H9 (cell line): ENCODE measurements at regions not wholly inside any gene's neighbourhood (a gene's known extent, or its start where the extent isn't known, plus 50 kb on each side); places are given as distances from the start of the nearest gene placed in this dataset.

ENCODE experiments used
- DNase-seq: peaks from one replicate; pipeline ENCODE4 v3.0.0-alpha.2; 2017
- H2AFZ ChIP-seq: one replicate; pipeline ENCODE4 v1.6.1; 2013; ENCODE audit warnings: mild to moderate bottlenecking, low read length, control low read depth, moderate library complexity
- H2AK5ac ChIP-seq: 2 replicates; pipeline ENCODE4 v1.6.1; 2013; ENCODE audit warnings: low read length, control low read depth, mixed read lengths; ENCODE audit not compliant: insufficient read length
- H2BK120ac ChIP-seq: one replicate; pipeline ENCODE4 v1.6.1; 2013; ENCODE audit warnings: low read depth, mild to moderate bottlenecking, low read length, control low read depth, inconsistent platforms; ENCODE audit not compliant: poor library complexity, severe bottlenecking
- H2BK12ac ChIP-seq: 2 replicates; pipeline ENCODE4 v1.6.1; 2013; ENCODE audit warnings: low read length, control low read depth, mixed read lengths, low read depth; ENCODE audit not compliant: insufficient read length
- H2BK15ac ChIP-seq: 2 replicates; pipeline ENCODE4 v1.6.1; 2013; ENCODE audit warnings: low read depth, low read length, control low read depth
- H2BK20ac ChIP-seq: one replicate; pipeline ENCODE4 v1.6.1; 2013; ENCODE audit warnings: low read depth, mild to moderate bottlenecking, low read length, control low read depth, inconsistent platforms; ENCODE audit not compliant: poor library complexity, severe bottlenecking
- H2BK5ac ChIP-seq: 2 replicates; pipeline ENCODE4 v1.6.1; 2013; ENCODE audit warnings: low read length, control low read depth, mixed read lengths; ENCODE audit not compliant: insufficient read length
- H3K14ac ChIP-seq: 2 replicates; pipeline ENCODE4 v1.6.1; 2013; ENCODE audit warnings: low read length, control low read depth; ENCODE audit not compliant: insufficient read depth
- H3K18ac ChIP-seq: 2 replicates; pipeline ENCODE4 v1.6.1; 2013; ENCODE audit warnings: low read depth, mild to moderate bottlenecking, mixed read lengths, low read length, control low read depth; ENCODE audit not compliant: insufficient read length
- H3K23ac ChIP-seq: 2 replicates; pipeline ENCODE4 v1.6.1; 2013; ENCODE audit warnings: low read length, control low read depth, mixed read lengths, low read depth; ENCODE audit not compliant: insufficient read length
- H3K23me2 ChIP-seq: 2 replicates; pipeline ENCODE4 v1.6.1; 2013; ENCODE audit warnings: low read depth, mild to moderate bottlenecking, mixed read lengths, low read length, control low read depth; ENCODE audit not compliant: insufficient read length, poor library complexity, severe bottlenecking
- H3K27ac ChIP-seq: 2 replicates; pipeline ENCODE4 v1.5.1; 2013; ENCODE audit warnings: low read length, control low read depth, mixed read lengths, low read depth; ENCODE audit not compliant: insufficient read length
- H3K27me3 ChIP-seq: 2 replicates; pipeline ENCODE4 v1.6.1; 2013; ENCODE audit warnings: low read length, control low read depth, inconsistent platforms; ENCODE audit not compliant: insufficient read depth
- H3K4ac ChIP-seq: 2 replicates; pipeline ENCODE4 v1.6.1; 2013; ENCODE audit warnings: low read depth, mild to moderate bottlenecking, control low read depth, inconsistent platforms, low read length, moderate library complexity
- H3K4me1 ChIP-seq: 2 replicates; pipeline ENCODE4 v1.6.1; 2013; ENCODE audit warnings: low read length, control low read depth, inconsistent platforms; ENCODE audit not compliant: insufficient read depth
- H3K4me2 ChIP-seq: 2 replicates; pipeline ENCODE4 v1.6.1; 2013; ENCODE audit warnings: low read length, control low read depth, mixed read lengths; ENCODE audit not compliant: insufficient read length, insufficient read depth
- H3K56ac ChIP-seq: 2 replicates; pipeline ENCODE4 v1.6.1; 2013; ENCODE audit warnings: low read depth, mild to moderate bottlenecking, mixed read lengths, low read length, control low read depth; ENCODE audit not compliant: insufficient read length
- H3K79me1 ChIP-seq: 2 replicates; pipeline ENCODE4 v1.6.1; 2013; ENCODE audit warnings: low read depth, mild to moderate bottlenecking, moderate library complexity, low read length, control low read depth, inconsistent platforms; ENCODE audit not compliant: insufficient read depth, poor library complexity, severe bottlenecking
- H3K79me2 ChIP-seq: 2 replicates; pipeline ENCODE4 v1.6.1; 2013; ENCODE audit warnings: low read length, control low read depth, inconsistent platforms; ENCODE audit not compliant: insufficient read depth
- H3K9ac ChIP-seq: 2 replicates; pipeline ENCODE4 v1.6.1; 2013; ENCODE audit warnings: low read length, control low read depth, mixed read lengths; ENCODE audit not compliant: insufficient read length; ENCODE audit errors: extremely low read depth
- H3K9me3 ChIP-seq: one replicate; pipeline ENCODE4 v1.6.1; 2013; ENCODE audit warnings: low read depth, low read length, inconsistent platforms; ENCODE audit not compliant: control insufficient read depth
- H3T11ph ChIP-seq: one replicate; pipeline ENCODE4 v1.6.1; 2013; ENCODE audit warnings: mild to moderate bottlenecking, low read length, control low read depth, inconsistent platforms
- H4K20me1 ChIP-seq: one replicate; pipeline ENCODE4 v1.6.1; 2013; ENCODE audit not compliant: control insufficient read depth, insufficient read length, insufficient read depth
- H4K5ac ChIP-seq: 2 replicates; pipeline ENCODE4 v1.6.1; 2013; ENCODE audit warnings: low read depth, mild to moderate bottlenecking, mixed read lengths, low read length, control low read depth; ENCODE audit not compliant: insufficient read length
- H4K8ac ChIP-seq: replicated peaks from 2 replicates; pipeline ENCODE4 v1.6.1; 2013; ENCODE audit warnings: low read length, control low read depth, mixed read lengths, low read depth; ENCODE audit not compliant: insufficient read length
- H4K91ac ChIP-seq: 2 replicates; pipeline ENCODE4 v1.6.1; 2013; ENCODE audit warnings: low read depth, mild to moderate bottlenecking, moderate library complexity, mixed read lengths, low read length, control low read depth; ENCODE audit not compliant: insufficient read length
- H3K27ac Mint-ChIP-seq, 3 experiments: 2 replicates in 2 of 3; 3 replicates in 1 of 3; pipeline ENCODE4 v1.8.0; 2020 to 2021; ENCODE audit warnings: mixed read lengths in 3 of 3, mild to moderate bottlenecking in 1 of 3, moderate library complexity in 1 of 3
- H3K27me3 Mint-ChIP-seq: 2 replicates; pipeline ENCODE4 v1.8.0; 2021; ENCODE audit warnings: low read depth, mild to moderate bottlenecking, moderate library complexity, mixed read lengths
- H3K36me3 Mint-ChIP-seq, 3 experiments: 2 replicates in 2 of 3; 3 replicates in 1 of 3; pipeline ENCODE4 v1.8.0; 2020 to 2021; ENCODE audit warnings: low read depth in 3 of 3, mixed read lengths in 3 of 3; ENCODE audit not compliant: insufficient read depth in 1 of 3
- H3K4me1 Mint-ChIP-seq, 2 experiments: 2 replicates each; pipeline ENCODE4 v1.8.0; 2020; ENCODE audit warnings: mixed read lengths in 2 of 2
- H3K4me3 Mint-ChIP-seq, 2 experiments: 2 replicates in 1 of 2; 3 replicates in 1 of 2; pipeline ENCODE4 v1.8.0; 2020 to 2021; ENCODE audit warnings: mild to moderate bottlenecking in 2 of 2, mixed read lengths in 2 of 2, moderate library complexity in 1 of 2
- H3K9me3 Mint-ChIP-seq, 2 experiments: 2 replicates in 1 of 2; 3 replicates in 1 of 2; pipeline ENCODE4 v1.8.0; 2020; ENCODE audit warnings: mild to moderate bottlenecking in 2 of 2, mixed read lengths in 2 of 2, moderate library complexity in 1 of 2
- WGBS: extraction: QIAGEN DNeasy Blood & Tissue Kit; methylation state at CpG from one replicate; pipeline ENCODE4 v1.1.7; 2013; ENCODE audit warnings: missing lambda C conversion rate, low lambda C conversion rate, mixed read lengths; ENCODE audit not compliant: insufficient read length; ENCODE audit errors: extremely low coverage; 5-methylcytosine and 5-hydroxymethylcytosine counted together
- TF ChIP-seq, protein P1 (sequence below): fragments of 200-600 bp; sonication (generic); conservative IDR thresholded peaks from 3 replicates; pipeline ENCODE4 v1.8.0; 2021; ENCODE audit warnings: antibody characterized with exemption, mild to moderate bottlenecking

GRCh38 chr12:62205346-62205745 lies 54.9 kb upstream of the USP15 start:
- Histone ChIP-seq H2BK120ac (no peak overlapping the region), H2BK12ac (no peak overlapping the region), H3K79me1 (no peaks in the 10 kb centered on the region), H3K9me3 (no peaks in the 10 kb centered on the region), H2BK15ac (no peak overlapping the region), H3K23me2 (no peaks in the 10 kb centered on the region), H3K4ac (no peak overlapping the region), H3T11ph (no peak overlapping the region), H2BK5ac (no peak overlapping the region), H3K4me1 (no peaks in the 10 kb centered on the region), H3K27me3 (no peaks in the 10 kb centered on the region), H2AK5ac (no peak overlapping the region), H3K56ac (no peak overlapping the region), H3K18ac (no peak overlapping the region), H3K9ac (no peak overlapping the region), H3K27ac (no peak overlapping the region), H2AFZ (no peak overlapping the region), H3K14ac (no peak overlapping the region), H4K20me1 (no peaks in the 10 kb centered on the region), H3K4me2 (no peak overlapping the region), H4K8ac (no peak overlapping the region), H3K79me2 (no peaks in the 10 kb centered on the region), H3K23ac (no peak overlapping the region), H4K5ac (no peak overlapping the region), H2BK20ac (no peak overlapping the region), H4K91ac (no peak overlapping the region)
- Mint-ChIP-seq H3K4me3 (no peak overlapping the region), H3K9me3 (peaks cover 26 to 34% of the 10 kb centered on the region in 2 experiments), H3K27me3 (peaks cover 4% of the 10 kb centered on the region), H3K36me3 (peaks cover 5 to 25% (median 6%) of the 10 kb centered on the region in 3 experiments; a peak in 5 of 7 replicates), H3K4me1 (peaks cover 0 to 3% of the 10 kb centered on the region in 2 experiments; a peak in 1 of 4 replicates), H3K27ac (no peak overlapping the region)
- TF ChIP-seq, protein P1, sequence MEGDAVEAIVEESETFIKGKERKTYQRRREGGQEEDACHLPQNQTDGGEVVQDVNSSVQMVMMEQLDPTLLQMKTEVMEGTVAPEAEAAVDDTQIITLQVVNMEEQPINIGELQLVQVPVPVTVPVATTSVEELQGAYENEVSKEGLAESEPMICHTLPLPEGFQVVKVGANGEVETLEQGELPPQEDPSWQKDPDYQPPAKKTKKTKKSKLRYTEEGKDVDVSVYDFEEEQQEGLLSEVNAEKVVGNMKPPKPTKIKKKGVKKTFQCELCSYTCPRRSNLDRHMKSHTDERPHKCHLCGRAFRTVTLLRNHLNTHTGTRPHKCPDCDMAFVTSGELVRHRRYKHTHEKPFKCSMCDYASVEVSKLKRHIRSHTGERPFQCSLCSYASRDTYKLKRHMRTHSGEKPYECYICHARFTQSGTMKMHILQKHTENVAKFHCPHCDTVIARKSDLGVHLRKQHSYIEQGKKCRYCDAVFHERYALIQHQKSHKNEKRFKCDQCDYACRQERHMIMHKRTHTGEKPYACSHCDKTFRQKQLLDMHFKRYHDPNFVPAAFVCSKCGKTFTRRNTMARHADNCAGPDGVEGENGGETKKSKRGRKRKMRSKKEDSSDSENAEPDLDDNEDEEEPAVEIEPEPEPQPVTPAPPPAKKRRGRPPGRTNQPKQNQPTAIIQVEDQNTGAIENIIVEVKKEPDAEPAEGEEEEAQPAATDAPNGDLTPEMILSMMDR = no peak
- no CpG with 5 or more reads among the region's 1 CpG for whole genome bisulfite sequencing
- DNase-seq = no peak
